Neural progenitor cell (in vitro differentiated cells): ENCODE measurements at regions not wholly inside any gene's neighbourhood (a gene's known extent, or its start where the extent isn't known, plus 50 kb on each side); places are given as distances from the start of the nearest gene placed in this dataset.

ENCODE experiments used
- CTCF ChIP-seq: fragments of 200-600 bp; sonication (generic); IDR thresholded peaks from 2 replicates; pipeline ENCODE4 v1.5.1; 2017; ENCODE audit warnings: antibody characterized with exemption, mild to moderate bottlenecking
- EZH2 ChIP-seq: fragments of 200-600 bp; sonication (generic); IDR thresholded peaks from 2 replicates; pipeline ENCODE4 v1.6.1; 2017; ENCODE audit warnings: antibody characterized with exemption, mild to moderate bottlenecking, moderate library complexity
- EZH2phosphoT487 ChIP-seq: fragments of 200-600 bp; sonication (generic); IDR thresholded peaks from 2 replicates; pipeline ENCODE4 v1.6.1; 2017; ENCODE audit warnings: antibody characterized with exemption

GRCh38 chr12:38541849-38542248, 225.3 kb downstream of the ALG10B start:
- TF ChIP-seq CTCF (no peak), EZH2 (no peak), EZH2phosphoT487 (no peak)
